IMR-90 (cell line): ENCODE measurements at regions not wholly inside any gene's neighbourhood (a gene's known extent, or its start where the extent isn't known, plus 50 kb on each side); places are given as distances from the start of the nearest gene placed in this dataset.

Experiments
- ATAC-seq: fragments of 200-7000 bp; cut with Tn5 transposase; 2 replicates; pipeline ENCODE4 v1.9.1; 2020; ENCODE audit warnings: low read depth, mild to moderate bottlenecking, moderate library complexity
- BruUV-seq: library from RNA; stranded (reverse); fragments of 400-500 nt; replicated peaks from 2 replicates; lab custom pipeline; 2021; lab: Mats Ljungman, UMichigan
- CTCF ChIA-PET: fragments of 300-600 bp; formaldehyde crosslinking; extraction: SDS; loops from one replicate; lab custom pipeline; 2021; ENCODE audit warnings: antibody characterized with exemption; lab: Yijun Ruan, JAX
- POLR2A ChIA-PET: fragments of 300-600 bp; sonication (Branson Sonifier 250); formaldehyde crosslinking; loops from one replicate; lab custom pipeline; 2022; ENCODE audit warnings: antibody characterized with exemption; ENCODE audit not compliant: unreplicated experiment; lab: Charles Lee
- DNase-seq: peaks from one replicate; pipeline ENCODE4 v3.0.0; 2013
- H2AFZ ChIP-seq: replicated peaks from 2 replicates; pipeline ENCODE3; 2013; ENCODE audit warnings: low read length, mild to moderate bottlenecking; ENCODE audit not compliant: poor library complexity
- H2AK5ac ChIP-seq: 2 replicates; pipeline ENCODE4 v1.6.1; 2013; ENCODE audit warnings: low read depth, low read length, inconsistent platforms
- H2AK9ac ChIP-seq: replicated peaks from 2 replicates; pipeline ENCODE3; 2013; ENCODE audit warnings: mild to moderate bottlenecking, low read depth, low read length, moderate library complexity; ENCODE audit not compliant: poor library complexity
- H2BK120ac ChIP-seq: 2 replicates; pipeline ENCODE4 v1.6.1; 2013; ENCODE audit warnings: low read depth, low read length, inconsistent platforms
- H2BK15ac ChIP-seq: 3 replicates; pipeline ENCODE4 v1.6.1; 2013; ENCODE audit warnings: low read depth, low read length, inconsistent platforms
- H2BK20ac ChIP-seq: 2 replicates; pipeline ENCODE4 v1.6.1; 2013; ENCODE audit warnings: low read depth, mild to moderate bottlenecking, inconsistent platforms, low read length, moderate library complexity
- H2BK5ac ChIP-seq: 2 replicates; pipeline ENCODE4 v1.6.1; 2013; ENCODE audit warnings: mild to moderate bottlenecking, low read depth, low read length, inconsistent platforms; ENCODE audit not compliant: poor library complexity, severe bottlenecking
- H3K14ac ChIP-seq: replicated peaks from 2 replicates; pipeline ENCODE4 v1.6.1; 2013; ENCODE audit warnings: low read depth, low read length, inconsistent platforms
- H3K18ac ChIP-seq: 2 replicates; pipeline ENCODE4 v1.6.1; 2013; ENCODE audit warnings: low read depth, low read length, control low read depth
- H3K23ac ChIP-seq: 2 replicates; pipeline ENCODE4 v1.6.1; 2013; ENCODE audit warnings: low read depth, low read length, inconsistent platforms
- H3K27ac ChIP-seq: 2 replicates; pipeline ENCODE4 v1.5.1; 2013; ENCODE audit warnings: mild to moderate bottlenecking, control low read depth, low read length; ENCODE audit not compliant: insufficient read depth
- H3K27me3 ChIP-seq: 2 replicates; pipeline ENCODE4 v1.6.1; 2013; ENCODE audit warnings: low read length; ENCODE audit not compliant: control insufficient read depth, insufficient read depth
- H3K36me3 ChIP-seq: 2 replicates; pipeline ENCODE4 v1.6.1; 2013; ENCODE audit warnings: low read length, mixed read lengths; ENCODE audit not compliant: control insufficient read depth, insufficient read depth
- H3K4ac ChIP-seq: 2 replicates; pipeline ENCODE4 v1.6.1; 2013; ENCODE audit warnings: low read depth, low read length, inconsistent platforms
- H3K4me1 ChIP-seq: 2 replicates; pipeline ENCODE4 v1.6.1; 2013; ENCODE audit warnings: low read length, mixed read lengths; ENCODE audit not compliant: control insufficient read depth, insufficient read depth
- H3K4me2 ChIP-seq: 2 replicates; pipeline ENCODE4 v1.6.1; 2013; ENCODE audit warnings: low read depth, mild to moderate bottlenecking, control low read depth, low read length, moderate library complexity
- H3K4me3 ChIP-seq: 2 replicates; pipeline ENCODE4 v1.5.1; 2013; ENCODE audit warnings: low read depth, mild to moderate bottlenecking, control low read depth, low read length, moderate library complexity; ENCODE audit not compliant: insufficient read depth
- H3K56ac ChIP-seq: 2 replicates; pipeline ENCODE4 v1.6.1; 2013; ENCODE audit warnings: low read length, inconsistent platforms; ENCODE audit not compliant: insufficient read depth; ENCODE audit errors: extremely low read depth
- H3K79me1 ChIP-seq, 2 experiments: 2 replicates each; pipeline ENCODE4 v1.6.1; 2013; ENCODE audit warnings: low read length in 2 of 2, inconsistent platforms in 1 of 2, low read depth in 1 of 2
- H3K9ac ChIP-seq: 2 replicates; pipeline ENCODE4 v1.6.1; 2013; ENCODE audit warnings: low read depth, low read length, control low read depth
- H3K9me1 ChIP-seq: 2 replicates; pipeline ENCODE4 v1.6.1; 2013; ENCODE audit warnings: low read length, inconsistent platforms; ENCODE audit not compliant: insufficient read depth
- H3K9me3 ChIP-seq: 2 replicates; pipeline ENCODE4 v1.6.1; 2013; ENCODE audit warnings: low read length; ENCODE audit not compliant: control insufficient read depth, insufficient read depth
- H4K20me1 ChIP-seq: 2 replicates; pipeline ENCODE4 v1.6.1; 2013; ENCODE audit warnings: low read length, inconsistent platforms; ENCODE audit not compliant: insufficient read depth
- H4K5ac ChIP-seq: 2 replicates; pipeline ENCODE4 v1.6.1; 2013; ENCODE audit warnings: mild to moderate bottlenecking, low read depth, low read length, control low read depth
- H4K8ac ChIP-seq, 2 experiments: 2 replicates each; pipeline ENCODE4 v1.6.1; 2013; ENCODE audit warnings: low read depth in 2 of 2, low read length in 2 of 2, control low read depth in 1 of 2, inconsistent platforms in 1 of 2
- H4K91ac ChIP-seq: 2 replicates; pipeline ENCODE4 v1.6.1; 2013; ENCODE audit warnings: low read depth, low read length, inconsistent platforms; ENCODE audit not compliant: insufficient read depth
- FOS ChIP-seq: fragments of 150-350 bp; IDR thresholded peaks from 2 replicates; pipeline ENCODE4 v1.6.1; 2016; ENCODE audit warnings: low read depth, low read length
- MAFK ChIP-seq: IDR thresholded peaks from 2 replicates; pipeline ENCODE4 v1.6.1; 2012; ENCODE audit warnings: low read depth, low read length, improper control_type of control experiment
- MAZ ChIP-seq: IDR thresholded peaks from 2 replicates; pipeline ENCODE4 v1.6.1; 2012; ENCODE audit warnings: low read depth, mild to moderate bottlenecking, low read length, improper control_type of control experiment, moderate library complexity, borderline replicate concordance
- NFE2L2 ChIP-seq: fragments of 150-350 bp; IDR thresholded peaks from 2 replicates; pipeline ENCODE4 v1.6.1; 2016; ENCODE audit warnings: low read depth, mild to moderate bottlenecking, low read length
- RAD21 ChIP-seq: IDR thresholded peaks from 2 replicates; pipeline ENCODE4 v1.6.1; 2012; ENCODE audit warnings: low read length, improper control_type of control experiment
- RCOR1 ChIP-seq: IDR thresholded peaks from 2 replicates; pipeline ENCODE4 v1.6.1; 2012; ENCODE audit warnings: mild to moderate bottlenecking, low read length, improper control_type of control experiment; ENCODE audit not compliant: insufficient replicate concordance
- SMC3 ChIP-seq: fragments of 150-350 bp; IDR thresholded peaks from 2 replicates; pipeline ENCODE4 v1.6.1; 2016; ENCODE audit warnings: low read depth, mild to moderate bottlenecking, antibody characterized with exemption, low read length, moderate library complexity
- WGBS, 2 experiments: methylation state at CpG; one replicate each; pipeline versions ENCODE4 v1.1.5 to v1.1.7; 2013; ENCODE audit warnings: missing lambda C conversion rate in 2 of 2; ENCODE audit not compliant: insufficient read length in 1 of 2; ENCODE audit errors: extremely low coverage in 2 of 2; 5-methylcytosine and 5-hydroxymethylcytosine counted together
- dilution Hi-C: fragments of 300-500 bp; cut with HindIII; formaldehyde crosslinking; loops from one replicate; pipeline ENCODE4 v1.14.3; 2018; ENCODE audit warnings: low sequenced_read_pairs; ENCODE audit not compliant: unreplicated experiment
- in situ Hi-C: fragments of 300-500 bp; cut with MboI; formaldehyde crosslinking; loops from 3 replicates; pipeline ENCODE4 v1.14.3; 2019; ENCODE audit warnings: low sequenced_read_pairs, inconsistent platforms, mixed read lengths
- intact Hi-C: fragments of 100-400 bp; cut with micrococcal nuclease; formaldehyde crosslinking; loops from 2 replicates; pipeline ENCODE4 v1.10.0; 2022
- TF ChIP-seq, protein P1 (sequence below): fragments of 150-350 bp; IDR thresholded peaks from 2 replicates; pipeline ENCODE4 v1.6.1; 2017; ENCODE audit warnings: mild to moderate bottlenecking, antibody characterized with exemption, low read length, low read depth
- TF ChIP-seq, protein P2 (sequence below): conservative IDR thresholded peaks from 2 replicates; pipeline ENCODE4 v1.5.1; 2012; ENCODE audit warnings: mild to moderate bottlenecking, low read depth, low read length, improper control_type of control experiment

DNA sequence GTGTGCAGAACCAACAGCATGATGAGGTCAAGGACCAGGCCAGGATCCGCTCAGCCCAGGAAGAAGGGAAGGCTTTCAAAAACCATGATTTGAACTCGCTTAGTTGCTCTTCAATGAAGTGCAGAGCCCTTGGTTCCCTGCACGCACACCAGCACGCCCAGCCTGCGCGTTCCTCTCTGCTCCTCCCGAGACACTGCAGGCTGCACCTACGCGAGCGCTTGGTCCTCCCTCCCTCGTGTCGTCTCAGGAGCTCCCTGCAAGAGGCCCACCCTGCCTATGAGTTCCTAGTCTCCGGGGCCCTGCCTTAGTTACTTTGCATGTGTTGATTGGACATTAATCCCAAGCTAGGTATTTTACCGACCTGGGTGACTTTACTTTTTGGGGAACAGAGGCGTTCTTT lies 132.9 kb upstream of the TNRC6C start:
- Histone ChIP-seq H3K4me3 (no peak overlapping the region), H3K27ac (no peak overlapping the region), H4K8ac (no peak overlapping the region), H2AFZ (no peak overlapping the region), H3K36me3 (no peaks in the 10 kb centered on the region), H2AK5ac (no peak overlapping the region), H4K5ac (no peak overlapping the region), H2BK5ac (no peak overlapping the region), H2BK15ac (no peak overlapping the region), H2AK9ac (no peak overlapping the region), H3K56ac (no peak overlapping the region), H2BK20ac (no peak overlapping the region), H3K4me1 (peaks cover 4% of the 10 kb centered on the region), H3K79me1 (no peaks in the 10 kb centered on the region), H3K4me2 (no peak overlapping the region), H3K18ac (no peak overlapping the region), H3K27me3 (peaks cover 26% of the 10 kb centered on the region), H3K14ac (no peak overlapping the region), H3K9me1 (no peaks in the 10 kb centered on the region; the same call in 1 of the 2 replicates), H3K4ac (no peak overlapping the region), H3K9me3 (no peaks in the 10 kb centered on the region), H3K9ac (no peak overlapping the region), H4K91ac (no peak overlapping the region), H3K23ac (no peak overlapping the region), H4K20me1 (no peaks in the 10 kb centered on the region; the same call in 1 of the 2 replicates), H2BK120ac (no peak overlapping the region)
- intact Hi-C loops, result no loop called here
- in situ Hi-C loops, result no loop called here
- dilution Hi-C loops, result no loop called here
- CTCF ChIA-PET, result no interaction called here
- DNase-seq (no peak), ATAC-seq (no peak)
- no peak for TF ChIP-seq NFE2L2
- TF ChIP-seq, protein P1, sequence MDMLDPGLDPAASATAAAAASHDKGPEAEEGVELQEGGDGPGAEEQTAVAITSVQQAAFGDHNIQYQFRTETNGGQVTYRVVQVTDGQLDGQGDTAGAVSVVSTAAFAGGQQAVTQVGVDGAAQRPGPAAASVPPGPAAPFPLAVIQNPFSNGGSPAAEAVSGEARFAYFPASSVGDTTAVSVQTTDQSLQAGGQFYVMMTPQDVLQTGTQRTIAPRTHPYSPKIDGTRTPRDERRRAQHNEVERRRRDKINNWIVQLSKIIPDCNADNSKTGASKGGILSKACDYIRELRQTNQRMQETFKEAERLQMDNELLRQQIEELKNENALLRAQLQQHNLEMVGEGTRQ, result no peak
- no peak for TF ChIP-seq MAZ
- no peak for TF ChIP-seq FOS
- no peak for TF ChIP-seq RCOR1
- TF ChIP-seq, protein P2, sequence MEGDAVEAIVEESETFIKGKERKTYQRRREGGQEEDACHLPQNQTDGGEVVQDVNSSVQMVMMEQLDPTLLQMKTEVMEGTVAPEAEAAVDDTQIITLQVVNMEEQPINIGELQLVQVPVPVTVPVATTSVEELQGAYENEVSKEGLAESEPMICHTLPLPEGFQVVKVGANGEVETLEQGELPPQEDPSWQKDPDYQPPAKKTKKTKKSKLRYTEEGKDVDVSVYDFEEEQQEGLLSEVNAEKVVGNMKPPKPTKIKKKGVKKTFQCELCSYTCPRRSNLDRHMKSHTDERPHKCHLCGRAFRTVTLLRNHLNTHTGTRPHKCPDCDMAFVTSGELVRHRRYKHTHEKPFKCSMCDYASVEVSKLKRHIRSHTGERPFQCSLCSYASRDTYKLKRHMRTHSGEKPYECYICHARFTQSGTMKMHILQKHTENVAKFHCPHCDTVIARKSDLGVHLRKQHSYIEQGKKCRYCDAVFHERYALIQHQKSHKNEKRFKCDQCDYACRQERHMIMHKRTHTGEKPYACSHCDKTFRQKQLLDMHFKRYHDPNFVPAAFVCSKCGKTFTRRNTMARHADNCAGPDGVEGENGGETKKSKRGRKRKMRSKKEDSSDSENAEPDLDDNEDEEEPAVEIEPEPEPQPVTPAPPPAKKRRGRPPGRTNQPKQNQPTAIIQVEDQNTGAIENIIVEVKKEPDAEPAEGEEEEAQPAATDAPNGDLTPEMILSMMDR, result no peak
- TF ChIP-seq MAFK, result no peak
- TF ChIP-seq SMC3, result no peak
- no peak for TF ChIP-seq RAD21
- WGBS, 2 experiments, result 63% methylated on average over 4 of the region's 15 CpGs; no CpG with 5 or more reads in 1 of the 2 experiments
- BruUV-seq, result no TSS peak
- POLR2A ChIA-PET, result no interaction called here
